GM23338 (cell line): ENCODE measurements at regions not wholly inside any gene's neighbourhood (a gene's known extent, or its start where the extent isn't known, plus 50 kb on each side); places are given as distances from the start of the nearest gene placed in this dataset.

Source experiments
- ATAC-seq: fragments of 200-7000 bp; cut with Tn5 transposase; 3 replicates; pipeline ENCODE4 v1.9.1; 2020
- DNase-seq: peaks from one replicate; pipeline ENCODE4 v3.0.0-alpha.2; 2015; ENCODE audit warnings: low spot score
- H2AFZ ChIP-seq: fragments of 200-600 bp; sonication (generic); 2 replicates; pipeline ENCODE4 v1.8.0; 2016; ENCODE audit warnings: antibody characterized with exemption, mild to moderate bottlenecking, moderate library complexity
- H3F3A ChIP-seq: fragments of 200-600 bp; sonication (generic); replicated peaks from 2 replicates; pipeline ENCODE4 v1.8.0; 2017; ENCODE audit warnings: antibody characterized with exemption, mixed run types, low read depth
- H3K27ac ChIP-seq: fragments of 200-600 bp; sonication (generic); 2 replicates; pipeline ENCODE4 v1.6.1; 2016; ENCODE audit warnings: low read depth
- H3K27me3 ChIP-seq: fragments of 200-600 bp; sonication (generic); 2 replicates; pipeline ENCODE4 v1.8.0; 2016; ENCODE audit warnings: mild to moderate bottlenecking, mixed run types, moderate library complexity; ENCODE audit not compliant: insufficient read depth
- H3K36me3 ChIP-seq: fragments of 200-600 bp; sonication (generic); 2 replicates; pipeline ENCODE4 v1.8.0; 2016; ENCODE audit warnings: mild to moderate bottlenecking; ENCODE audit not compliant: insufficient read depth
- H3K4me1 ChIP-seq: fragments of 200-600 bp; sonication (generic); 2 replicates; pipeline ENCODE4 v1.8.0; 2016; ENCODE audit warnings: mild to moderate bottlenecking, moderate library complexity; ENCODE audit not compliant: insufficient read depth
- H3K4me2 ChIP-seq: fragments of 200-600 bp; sonication (generic); 2 replicates; pipeline ENCODE4 v1.7.1; 2017; ENCODE audit warnings: mixed run types
- H3K4me3 ChIP-seq: fragments of 200-600 bp; sonication (generic); 2 replicates; pipeline ENCODE4 v1.6.1; 2016; ENCODE audit warnings: mixed run types
- H3K79me2 ChIP-seq: fragments of 200-600 bp; sonication (generic); replicated peaks from 2 replicates; pipeline ENCODE4 v1.8.0; 2017; ENCODE audit warnings: mild to moderate bottlenecking; ENCODE audit not compliant: insufficient read depth
- H3K9me2 ChIP-seq: fragments of 200-600 bp; sonication (generic); 2 replicates; pipeline ENCODE4 v1.8.0; 2017; ENCODE audit not compliant: insufficient read depth
- H4K20me1 ChIP-seq: fragments of 200-600 bp; sonication (generic); replicated peaks from 2 replicates; pipeline ENCODE4 v1.8.0; 2017; ENCODE audit warnings: mild to moderate bottlenecking; ENCODE audit not compliant: insufficient read depth
- H3K27ac Mint-ChIP-seq: 2 replicates; pipeline ENCODE4 v1.8.0; 2020; ENCODE audit warnings: inconsistent platforms, mild to moderate bottlenecking, moderate library complexity, mixed read lengths
- H3K27me3 Mint-ChIP-seq: 3 replicates; pipeline ENCODE4 v1.8.0; 2022; ENCODE audit warnings: low read depth, mild to moderate bottlenecking, moderate library complexity, mixed read lengths, inconsistent platforms; ENCODE audit not compliant: insufficient read depth, poor library complexity
- H3K36me3 Mint-ChIP-seq: 3 replicates; pipeline ENCODE4 v1.8.0; 2021; ENCODE audit warnings: low read depth, mild to moderate bottlenecking, inconsistent platforms, moderate library complexity, mixed read lengths
- H3K4me1 Mint-ChIP-seq: 3 replicates; pipeline ENCODE4 v1.8.0; 2020; ENCODE audit warnings: mild to moderate bottlenecking, inconsistent platforms, mixed read lengths
- H3K4me3 Mint-ChIP-seq: 3 replicates; pipeline ENCODE4 v1.8.0; 2021; ENCODE audit warnings: moderate library complexity, mild to moderate bottlenecking, inconsistent platforms, mixed read lengths
- H3K9me3 Mint-ChIP-seq: 3 replicates; pipeline ENCODE4 v1.8.0; 2020; ENCODE audit warnings: moderate library complexity, mild to moderate bottlenecking, inconsistent platforms, mixed read lengths
- CREB1 ChIP-seq: fragments of 250-450 bp; sonication (Bioruptor Pico); IDR thresholded peaks from 2 replicates; pipeline ENCODE4 v1.5.0; 2020; ENCODE audit warnings: low read depth, mild to moderate bottlenecking, moderate library complexity
- CTCF ChIP-seq, 2 experiments: fragments of 200-600 bp in 1 of 2; sonication (generic) in 1 of 2; conservative IDR thresholded peaks; 2 replicates each; pipeline versions ENCODE4 v1.5.1 to v1.6.1; 2016 to 2017; ENCODE audit warnings: antibody characterized with exemption in 2 of 2, low read depth in 2 of 2, mild to moderate bottlenecking in 2 of 2, moderate library complexity in 1 of 2
- ETS1 ChIP-seq: IDR thresholded peaks from 2 replicates; pipeline ENCODE4 v1.6.1; 2016; ENCODE audit warnings: antibody characterized with exemption
- EZH2 ChIP-seq: fragments of 200-600 bp; sonication (generic); IDR thresholded peaks from one replicate; pipeline ENCODE4 v1.8.0; 2017; ENCODE audit warnings: antibody characterized with exemption, mild to moderate bottlenecking, low read depth; ENCODE audit not compliant: unreplicated experiment
- EZH2phosphoT487 ChIP-seq: fragments of 200-600 bp; sonication (generic); IDR thresholded peaks from one replicate; pipeline ENCODE4 v1.8.1; 2018; ENCODE audit warnings: antibody characterized with exemption; ENCODE audit not compliant: unreplicated experiment
- JUNB ChIP-seq: IDR thresholded peaks from one replicate; pipeline ENCODE4 v1.6.1; 2016; ENCODE audit warnings: antibody characterized with exemption; ENCODE audit not compliant: unreplicated experiment
- NANOG ChIP-seq: IDR thresholded peaks from 2 replicates; pipeline ENCODE4 v1.6.1; 2016; ENCODE audit warnings: antibody characterized with exemption, borderline replicate concordance
- POLR2AphosphoS5 ChIP-seq: IDR thresholded peaks from 2 replicates; pipeline ENCODE4 v1.6.1; 2016; ENCODE audit warnings: antibody characterized with exemption, low read depth
- REST ChIP-seq: IDR thresholded peaks from one replicate; pipeline ENCODE4 v1.6.1; 2018; ENCODE audit warnings: antibody characterized with exemption; ENCODE audit not compliant: unreplicated experiment
- STAT1 ChIP-seq: IDR thresholded peaks from one replicate; pipeline ENCODE4 v1.6.1; 2016; ENCODE audit warnings: antibody characterized with exemption; ENCODE audit not compliant: unreplicated experiment
- ZNF114 ChIP-seq: fragments of 250-450 bp; sonication (Bioruptor Pico); IDR thresholded peaks from 2 replicates; pipeline ENCODE4 v1.5.0; 2020; ENCODE audit warnings: mild to moderate bottlenecking, moderate library complexity
- ZNF331 ChIP-seq: fragments of 250-450 bp; sonication (Bioruptor Pico); IDR thresholded peaks from 2 replicates; pipeline ENCODE4 v1.5.0; 2020; ENCODE audit warnings: low read depth, mild to moderate bottlenecking, moderate library complexity
- ZNF462 ChIP-seq: fragments of 250-450 bp; sonication (Bioruptor Pico); IDR thresholded peaks from 2 replicates; pipeline ENCODE4 v1.5.0; 2020; ENCODE audit warnings: mild to moderate bottlenecking, moderate library complexity

- Mint-ChIP-seq H3K4me3 (no peak overlapping the region), H3K36me3 (no peaks in the 10 kb centered on the region), H3K27me3 (peaks cover 2% of the 10 kb centered on the region), H3K27ac (no peak overlapping the region), H3K4me1 (0 out of 3 replicates have a peak, but pooled peaks cover 4% of the 10 kb centered on the region), H3K9me3 (no peaks in the 10 kb centered on the region)
- H3K36me3 ChIP-seq: no peaks in the 10 kb centered on the region
- H3F3A ChIP-seq: no peaks in the 10 kb centered on the region
- DNase-seq (no peak), ATAC-seq (no peak)
- no peak overlapping the region for H3K4me3 ChIP-seq
- no peak overlapping the region for H2AFZ ChIP-seq
- H3K27ac ChIP-seq: no peak overlapping the region
- TF ChIP-seq ZNF462 (CRISPR knock-in tag) (no peak), ZNF114 (CRISPR knock-in tag) (no peak), ETS1 (no peak), STAT1 (no peak), EZH2phosphoT487 (no peak), NANOG (no peak), ZNF331 (CRISPR knock-in tag) (no peak), EZH2 (no peak), REST (no peak), JUNB (no peak), CTCF (conservative IDR thresholded peaks at IDR 0.05; ENCODE audit: low read depth in 2 of 2) (no peak), POLR2AphosphoS5 (no peak), CREB1 (no peak)
- H3K27me3 ChIP-seq: no peaks in the 10 kb centered on the region
- H3K4me2 ChIP-seq: no peak overlapping the region
- H4K20me1 ChIP-seq: no peaks in the 10 kb centered on the region
- no peaks in the 10 kb centered on the region for H3K4me1 ChIP-seq
- H3K9me2 ChIP-seq: no peaks in the 10 kb centered on the region
- H3K79me2 ChIP-seq: no peaks in the 10 kb centered on the region
Measured at GRCh38 chr12:98325003-98325402, 190.4 kb upstream of the TMPO start.
